ENCODE measurements at regions not wholly inside any gene's neighbourhood (a gene's known extent, or its start where the extent isn't known, plus 50 kb on each side); places are given as distances from the start of the nearest gene placed in this dataset.

DNA sequence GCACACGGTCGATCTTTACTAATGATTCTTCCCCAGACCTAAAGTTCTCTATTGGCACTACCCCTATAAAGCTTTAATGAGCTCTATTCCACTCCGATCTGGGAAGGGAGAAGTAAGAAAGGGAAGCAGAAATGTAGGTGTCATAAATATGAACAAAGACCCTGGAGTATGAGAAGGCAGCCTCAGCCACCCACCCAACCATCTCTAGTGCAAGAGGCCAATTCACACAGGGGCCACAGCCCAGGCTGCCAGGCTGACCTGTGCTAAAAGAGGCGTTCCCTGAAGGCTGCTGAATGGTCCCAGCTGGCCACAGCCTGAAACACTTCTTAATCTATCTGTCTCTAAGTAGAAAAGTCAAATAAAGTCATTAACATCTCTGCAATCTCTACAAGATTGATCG lies 60.1 kb upstream of the ACTR3 start:
- DNase-seq (ENCODE audit: extremely low spot score, unreplicated experiment) = no peak
- no peak overlapping the region for H3K27ac Mint-ChIP-seq
- H3K9me3 Mint-ChIP-seq = peaks cover 13% of the 10 kb centered on the region
- no peaks in the 10 kb centered on the region for H3K36me3 Mint-ChIP-seq
- TF ChIP-seq, protein P1, sequence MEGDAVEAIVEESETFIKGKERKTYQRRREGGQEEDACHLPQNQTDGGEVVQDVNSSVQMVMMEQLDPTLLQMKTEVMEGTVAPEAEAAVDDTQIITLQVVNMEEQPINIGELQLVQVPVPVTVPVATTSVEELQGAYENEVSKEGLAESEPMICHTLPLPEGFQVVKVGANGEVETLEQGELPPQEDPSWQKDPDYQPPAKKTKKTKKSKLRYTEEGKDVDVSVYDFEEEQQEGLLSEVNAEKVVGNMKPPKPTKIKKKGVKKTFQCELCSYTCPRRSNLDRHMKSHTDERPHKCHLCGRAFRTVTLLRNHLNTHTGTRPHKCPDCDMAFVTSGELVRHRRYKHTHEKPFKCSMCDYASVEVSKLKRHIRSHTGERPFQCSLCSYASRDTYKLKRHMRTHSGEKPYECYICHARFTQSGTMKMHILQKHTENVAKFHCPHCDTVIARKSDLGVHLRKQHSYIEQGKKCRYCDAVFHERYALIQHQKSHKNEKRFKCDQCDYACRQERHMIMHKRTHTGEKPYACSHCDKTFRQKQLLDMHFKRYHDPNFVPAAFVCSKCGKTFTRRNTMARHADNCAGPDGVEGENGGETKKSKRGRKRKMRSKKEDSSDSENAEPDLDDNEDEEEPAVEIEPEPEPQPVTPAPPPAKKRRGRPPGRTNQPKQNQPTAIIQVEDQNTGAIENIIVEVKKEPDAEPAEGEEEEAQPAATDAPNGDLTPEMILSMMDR (conservative IDR thresholded peaks at IDR 0.05) = no peak
- no peak overlapping the region for H3K4me3 Mint-ChIP-seq
- no peaks in the 10 kb centered on the region for H3K27me3 Mint-ChIP-seq
- H3K4me1 Mint-ChIP-seq (ENCODE audit: unreplicated experiment) = peaks cover 13% of the 10 kb centered on the region

DNA sequence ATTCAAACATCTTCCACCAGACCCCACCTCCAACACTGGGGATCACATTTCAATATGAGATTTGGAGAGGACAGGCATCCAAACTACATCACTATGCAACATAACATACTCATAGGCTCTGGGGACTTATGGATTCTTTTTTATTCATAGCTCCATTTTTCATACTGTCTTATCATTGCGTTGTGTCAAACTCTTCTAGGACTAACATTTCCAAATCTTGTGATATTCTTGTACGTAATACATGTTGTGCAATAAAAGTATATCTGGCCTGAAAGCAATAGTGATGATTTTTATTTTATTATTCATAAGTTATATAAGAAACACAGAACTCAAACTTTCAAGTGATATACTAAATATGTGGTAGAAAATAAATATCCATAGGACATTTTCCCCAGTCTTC lies 60.6 kb upstream of the ACTR3 start:
- Mint-ChIP-seq H3K27me3 (no peaks in the 10 kb centered on the region), H3K4me3 (no peak overlapping the region), H3K9me3 (peaks cover 13% of the 10 kb centered on the region), H3K36me3 (no peaks in the 10 kb centered on the region), H3K4me1 (ENCODE audit: unreplicated experiment) (peaks cover 13% of the 10 kb centered on the region), H3K27ac (no peak overlapping the region)
- no peak for DNase-seq (ENCODE audit: extremely low spot score, unreplicated experiment)
- TF ChIP-seq, protein P1 (conservative IDR thresholded peaks at IDR 0.05) = no peak

DNA sequence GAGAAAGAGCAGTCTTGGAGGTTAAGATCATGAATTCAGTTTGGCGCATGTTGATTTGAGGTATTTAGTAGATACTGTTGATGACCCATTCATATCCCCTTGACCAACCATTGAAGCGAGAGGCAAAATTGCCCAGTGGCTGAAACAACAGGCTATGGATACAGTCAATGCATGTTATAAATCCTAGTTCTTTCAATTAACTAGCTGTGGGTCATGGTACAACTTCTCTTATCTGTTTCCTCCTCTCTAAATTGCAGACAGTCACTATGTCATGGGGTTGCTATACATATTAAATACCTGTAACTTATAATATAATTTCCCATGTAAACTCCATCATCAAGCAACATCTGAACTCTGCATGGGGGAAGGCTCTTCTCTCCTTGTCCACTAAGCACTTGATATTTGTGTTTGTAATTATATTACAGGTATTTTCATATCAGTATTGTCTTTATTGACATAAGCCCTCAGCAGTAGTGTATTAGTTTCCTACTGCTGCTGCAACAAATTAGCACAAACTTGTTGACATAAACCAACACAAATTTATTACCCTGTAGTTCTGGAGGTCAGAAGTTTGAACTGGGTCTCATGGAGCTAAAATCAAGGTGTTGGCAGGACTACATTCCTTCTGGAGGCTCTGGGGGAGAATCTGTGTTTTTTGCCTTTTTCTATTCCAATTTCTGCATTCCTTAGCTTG lies 61.7 kb upstream of the ACTR3 start:
- no peaks in the 10 kb centered on the region for H3K27me3 Mint-ChIP-seq
- TF ChIP-seq, protein P1 (conservative IDR thresholded peaks at IDR 0.05) = no peak
- H3K36me3 Mint-ChIP-seq = no peaks in the 10 kb centered on the region
- no peak for DNase-seq (ENCODE audit: extremely low spot score, unreplicated experiment)
- H3K27ac Mint-ChIP-seq = no peak overlapping the region
- no peak overlapping the region for H3K4me3 Mint-ChIP-seq
- H3K4me1 Mint-ChIP-seq (ENCODE audit: unreplicated experiment) = peaks cover 13% of the 10 kb centered on the region
- peaks cover 13% of the 10 kb centered on the region for H3K9me3 Mint-ChIP-seq

DNA sequence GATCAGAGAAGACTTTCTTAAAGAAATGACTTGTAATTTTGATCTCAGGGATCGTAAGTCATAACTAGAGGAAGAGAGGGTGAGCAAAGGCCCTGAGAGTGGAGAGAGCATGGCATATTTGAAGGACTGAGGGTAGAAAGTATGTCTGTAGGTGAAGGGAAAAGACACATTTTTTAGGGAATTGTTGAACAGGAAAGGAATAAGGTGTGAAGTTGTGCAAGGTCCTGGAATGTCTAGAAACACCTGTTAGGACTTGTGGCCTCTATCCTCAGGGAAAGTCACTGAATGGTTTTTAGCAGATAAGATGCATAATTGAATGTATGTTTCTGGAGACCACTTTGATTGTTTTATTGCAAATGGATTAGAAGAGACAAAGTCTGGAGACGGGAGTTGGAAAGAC lies 62.5 kb upstream of the ACTR3 start:
- Mint-ChIP-seq H3K9me3 (peaks cover 13% of the 10 kb centered on the region), H3K27me3 (no peaks in the 10 kb centered on the region), H3K27ac (no peak overlapping the region), H3K4me3 (no peak overlapping the region), H3K4me1 (ENCODE audit: unreplicated experiment) (peaks cover 13% of the 10 kb centered on the region), H3K36me3 (no peaks in the 10 kb centered on the region)
- TF ChIP-seq, protein P1 (conservative IDR thresholded peaks at IDR 0.05) = no peak
- no peak for DNase-seq (ENCODE audit: extremely low spot score, unreplicated experiment)

DNA sequence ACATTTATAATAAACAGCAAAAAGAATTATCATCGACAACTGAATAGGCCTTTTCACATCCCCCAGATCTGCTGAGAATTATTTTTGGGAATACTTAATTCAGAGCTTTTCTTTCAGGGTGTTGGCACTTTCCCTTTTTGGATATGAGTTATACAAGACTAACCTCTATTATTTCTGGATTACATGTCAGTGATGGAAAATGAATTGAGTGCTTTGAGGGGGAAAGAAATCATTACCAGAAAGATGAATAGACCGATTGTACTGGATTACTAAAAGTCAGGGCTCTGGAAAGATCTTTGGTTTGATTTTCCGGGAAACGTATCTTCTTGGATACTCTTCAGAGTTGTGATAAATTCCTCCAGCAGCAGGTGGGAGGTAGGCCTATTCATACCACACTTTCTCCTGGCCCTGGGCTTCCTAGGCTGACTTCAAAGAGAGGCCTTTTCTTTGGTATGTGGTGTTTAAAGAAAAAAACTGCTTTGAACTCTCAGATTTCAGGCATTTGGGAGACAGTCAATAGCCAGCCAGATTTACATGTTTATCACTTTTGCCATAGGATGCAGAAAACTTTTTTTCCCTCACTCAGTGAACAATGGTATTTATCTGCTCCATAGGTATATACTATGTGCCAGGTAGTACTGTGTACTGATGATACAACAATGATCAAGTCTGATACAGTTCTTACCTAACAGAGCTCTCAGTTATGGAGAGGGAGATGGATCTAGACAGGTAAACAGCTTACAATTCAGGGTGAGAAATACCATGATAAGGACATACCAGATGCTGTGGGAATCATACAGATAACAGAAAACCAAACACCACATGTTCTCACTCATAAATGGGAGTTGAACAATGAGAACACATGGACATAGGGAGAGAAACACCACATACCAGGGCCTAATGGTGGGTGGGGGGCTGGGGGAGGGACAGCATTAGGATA lies 63.3 kb upstream of the ACTR3 start:
- DNase-seq (ENCODE audit: extremely low spot score, unreplicated experiment) = no peak
- Mint-ChIP-seq H3K9me3 (peaks cover 13% of the 10 kb centered on the region), H3K27me3 (no peaks in the 10 kb centered on the region), H3K36me3 (no peaks in the 10 kb centered on the region), H3K4me3 (no peak overlapping the region), H3K27ac (peak overlapping the region; percentile 27), H3K4me1 (ENCODE audit: unreplicated experiment) (peaks cover 13% of the 10 kb centered on the region)
- TF ChIP-seq, protein P1 (conservative IDR thresholded peaks at IDR 0.05) = no peak

Measured in type B pancreatic cell (in vitro differentiated cells).